ENCODE measurements at regions not wholly inside any gene's neighbourhood (a gene's known extent, or its start where the extent isn't known, plus 50 kb on each side); places are given as distances from the start of the nearest gene placed in this dataset.

DNA sequence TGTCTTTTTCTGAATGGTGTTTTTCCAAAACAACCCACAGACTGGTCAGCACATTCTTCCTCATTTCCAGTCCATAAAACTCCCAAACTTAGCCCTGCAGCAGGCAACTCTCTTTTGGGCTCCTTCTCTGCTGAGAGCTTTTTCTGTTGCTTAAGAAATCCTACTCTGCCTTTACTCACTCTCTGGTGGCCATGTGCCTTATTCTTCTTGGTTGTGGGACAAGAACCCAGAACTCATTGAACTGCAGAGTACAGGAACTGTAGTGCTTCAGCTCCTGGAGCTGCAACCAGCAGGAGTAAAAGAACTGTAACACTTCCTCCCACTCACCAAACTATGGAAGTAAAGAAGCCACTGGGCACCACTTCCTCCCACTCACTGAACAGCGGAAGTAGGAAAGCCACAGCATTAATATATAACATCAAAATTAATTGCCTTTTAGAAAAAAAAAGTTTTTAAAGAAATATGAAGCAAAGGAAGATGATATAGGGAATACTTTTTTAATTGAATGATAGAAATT is 864.1 kb upstream of the PCDH10 start:
- Mint-ChIP-seq H3K9me3 (ENCODE audit: unreplicated experiment) (peaks cover 10% of the 10 kb centered on the region), H3K4me3 (ENCODE audit: unreplicated experiment) (no peak overlapping the region), H3K4me1 (ENCODE audit: unreplicated experiment) (peaks cover 6% of the 10 kb centered on the region), H3K27ac (ENCODE audit: unreplicated experiment) (no peak overlapping the region), H3K36me3 (ENCODE audit: unreplicated experiment) (no peaks in the 10 kb centered on the region), H3K27me3 (ENCODE audit: unreplicated experiment) (no peaks in the 10 kb centered on the region)
- TF ChIP-seq, protein P1, sequence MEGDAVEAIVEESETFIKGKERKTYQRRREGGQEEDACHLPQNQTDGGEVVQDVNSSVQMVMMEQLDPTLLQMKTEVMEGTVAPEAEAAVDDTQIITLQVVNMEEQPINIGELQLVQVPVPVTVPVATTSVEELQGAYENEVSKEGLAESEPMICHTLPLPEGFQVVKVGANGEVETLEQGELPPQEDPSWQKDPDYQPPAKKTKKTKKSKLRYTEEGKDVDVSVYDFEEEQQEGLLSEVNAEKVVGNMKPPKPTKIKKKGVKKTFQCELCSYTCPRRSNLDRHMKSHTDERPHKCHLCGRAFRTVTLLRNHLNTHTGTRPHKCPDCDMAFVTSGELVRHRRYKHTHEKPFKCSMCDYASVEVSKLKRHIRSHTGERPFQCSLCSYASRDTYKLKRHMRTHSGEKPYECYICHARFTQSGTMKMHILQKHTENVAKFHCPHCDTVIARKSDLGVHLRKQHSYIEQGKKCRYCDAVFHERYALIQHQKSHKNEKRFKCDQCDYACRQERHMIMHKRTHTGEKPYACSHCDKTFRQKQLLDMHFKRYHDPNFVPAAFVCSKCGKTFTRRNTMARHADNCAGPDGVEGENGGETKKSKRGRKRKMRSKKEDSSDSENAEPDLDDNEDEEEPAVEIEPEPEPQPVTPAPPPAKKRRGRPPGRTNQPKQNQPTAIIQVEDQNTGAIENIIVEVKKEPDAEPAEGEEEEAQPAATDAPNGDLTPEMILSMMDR (IDR thresholded peaks at IDR 0.05) = no peak
- no peak for DNase-seq (ENCODE audit: extremely low spot score, unreplicated experiment)

DNA sequence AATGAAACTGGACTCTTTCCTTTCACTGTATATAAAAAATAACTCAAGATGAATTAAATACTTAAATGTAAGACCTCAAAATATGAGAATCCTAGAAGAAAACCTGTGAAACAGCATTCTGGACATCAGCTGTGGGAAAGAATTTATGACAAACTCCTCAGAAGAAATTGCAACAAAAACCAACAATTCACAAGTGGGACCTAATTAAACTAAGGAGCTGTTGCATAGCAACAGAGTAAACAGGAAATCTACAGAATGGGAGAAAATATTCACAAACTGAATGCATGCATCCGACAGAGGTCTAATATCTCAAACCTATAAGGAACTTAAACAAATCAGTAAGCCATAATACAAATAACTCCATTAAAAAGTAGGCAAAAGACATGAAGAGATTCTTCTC is 851.7 kb upstream of the PCDH10 start:
- Mint-ChIP-seq H3K4me1 (ENCODE audit: unreplicated experiment) (no peaks in the 10 kb centered on the region), H3K36me3 (ENCODE audit: unreplicated experiment) (no peaks in the 10 kb centered on the region)

DNA sequence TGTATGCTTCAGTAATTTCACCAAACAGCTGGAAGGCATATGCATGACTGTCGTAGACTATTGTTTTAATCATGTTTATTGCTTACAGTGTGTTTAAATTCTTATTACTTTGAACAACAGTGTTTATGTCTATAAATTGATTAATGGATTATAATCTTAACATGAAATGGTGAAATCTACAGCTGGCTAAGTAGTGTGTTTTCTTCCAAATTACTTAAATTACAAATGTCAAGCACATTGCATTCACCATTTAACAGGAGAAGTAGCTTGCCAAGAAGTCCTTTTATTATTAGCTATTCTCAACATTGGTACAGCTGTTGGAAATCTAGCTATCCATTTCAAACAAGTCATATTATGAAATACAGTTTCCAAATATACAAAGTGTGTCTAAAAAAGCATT is 849.3 kb upstream of the PCDH10 start:
- Mint-ChIP-seq H3K27me3 (ENCODE audit: unreplicated experiment) (no peaks in the 10 kb centered on the region), H3K4me3 (ENCODE audit: unreplicated experiment) (no peak overlapping the region), H3K27ac (ENCODE audit: unreplicated experiment) (no peak overlapping the region), H3K4me1 (ENCODE audit: unreplicated experiment) (no peaks in the 10 kb centered on the region), H3K36me3 (ENCODE audit: unreplicated experiment) (no peaks in the 10 kb centered on the region), H3K9me3 (ENCODE audit: unreplicated experiment) (no peaks in the 10 kb centered on the region)
- TF ChIP-seq, protein P1 (IDR thresholded peaks at IDR 0.05) = no peak
- DNase-seq (ENCODE audit: extremely low spot score, unreplicated experiment) = no peak

More for the DNA sequence above, 851.7 kb upstream of the PCDH10 start:
- TF ChIP-seq, protein P1 (IDR thresholded peaks at IDR 0.05) = no peak
- no peak overlapping the region for H3K27ac Mint-ChIP-seq (ENCODE audit: unreplicated experiment)
- H3K27me3 Mint-ChIP-seq (ENCODE audit: unreplicated experiment) = no peaks in the 10 kb centered on the region
- H3K4me3 Mint-ChIP-seq (ENCODE audit: unreplicated experiment) = no peak overlapping the region
- H3K9me3 Mint-ChIP-seq (ENCODE audit: unreplicated experiment) = no peaks in the 10 kb centered on the region
- no peak for DNase-seq (ENCODE audit: extremely low spot score, unreplicated experiment)

DNA sequence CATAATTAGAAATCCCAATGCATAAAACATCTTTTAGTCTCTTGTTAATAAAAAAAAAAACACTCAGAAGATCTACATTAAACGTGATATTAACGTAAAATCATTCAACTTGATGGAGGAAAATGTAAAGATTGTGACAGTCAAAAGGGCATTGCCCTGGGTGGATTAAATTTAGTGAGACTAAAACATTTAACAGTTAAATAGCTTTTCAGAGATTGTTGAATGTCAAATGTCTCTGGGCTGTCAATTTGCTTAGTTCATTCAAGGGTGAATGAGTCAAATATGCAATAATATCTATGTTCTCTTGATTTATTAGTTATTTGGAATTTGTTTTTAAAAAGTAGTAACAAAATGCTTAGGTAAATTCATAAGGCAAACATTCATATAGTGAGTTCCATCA is 836.6 kb upstream of the PCDH10 start:
- Mint-ChIP-seq H3K4me1 (ENCODE audit: unreplicated experiment) (no peaks in the 10 kb centered on the region), H3K4me3 (ENCODE audit: unreplicated experiment) (no peak overlapping the region), H3K27ac (ENCODE audit: unreplicated experiment) (no peak overlapping the region), H3K36me3 (ENCODE audit: unreplicated experiment) (no peaks in the 10 kb centered on the region), H3K27me3 (ENCODE audit: unreplicated experiment) (peaks cover 3% of the 10 kb centered on the region), H3K9me3 (ENCODE audit: unreplicated experiment) (peaks cover 4% of the 10 kb centered on the region)
- DNase-seq (ENCODE audit: extremely low spot score, unreplicated experiment) = no peak
- TF ChIP-seq, protein P1 (IDR thresholded peaks at IDR 0.05) = no peak

DNA sequence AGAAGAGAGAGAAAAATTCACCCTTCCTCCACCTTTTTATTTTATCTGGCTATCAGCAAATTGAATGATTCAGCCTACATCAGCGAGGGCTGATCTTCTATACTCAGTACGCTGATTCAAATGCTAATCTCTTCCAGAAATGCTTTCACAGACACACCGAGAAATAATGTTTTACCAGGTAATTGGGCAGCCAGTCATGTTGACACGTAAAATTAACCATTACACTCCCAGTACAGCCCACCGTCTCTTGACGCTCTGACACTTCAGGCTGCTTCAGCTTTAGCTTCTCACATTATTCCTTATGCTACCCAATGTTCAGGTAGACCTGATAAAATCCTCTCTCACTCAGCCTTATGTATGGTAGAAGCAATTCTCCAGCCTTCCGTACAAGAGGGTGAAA is 835.2 kb upstream of the PCDH10 start:
- H3K4me3 Mint-ChIP-seq (ENCODE audit: unreplicated experiment) = no peak overlapping the region
- no peaks in the 10 kb centered on the region for H3K4me1 Mint-ChIP-seq (ENCODE audit: unreplicated experiment)
- H3K36me3 Mint-ChIP-seq (ENCODE audit: unreplicated experiment) = no peaks in the 10 kb centered on the region
- TF ChIP-seq, protein P1 (IDR thresholded peaks at IDR 0.05) = no peak
- DNase-seq (ENCODE audit: extremely low spot score, unreplicated experiment) = no peak
- peaks cover 3% of the 10 kb centered on the region for H3K27me3 Mint-ChIP-seq (ENCODE audit: unreplicated experiment)
- no peak overlapping the region for H3K27ac Mint-ChIP-seq (ENCODE audit: unreplicated experiment)
- no peaks in the 10 kb centered on the region for H3K9me3 Mint-ChIP-seq (ENCODE audit: unreplicated experiment)

Data from osteocyte (in vitro differentiated cells).